ENCODE measurements at regions not wholly inside any gene's neighbourhood (a gene's known extent, or its start where the extent isn't known, plus 50 kb on each side); places are given as distances from the start of the nearest gene placed in this dataset.

GRCh38 chr1:50285994-50286393 lies 137.2 kb downstream of the DMRTA2 start (continued):
- TF ChIP-seq PRDM15 (CRISPR knock-in tag; IDR thresholded peaks at IDR 0.05) (no peak), CEBPB (IDR thresholded peaks at IDR 0.05; ENCODE audit: borderline replicate concordance in 1 of 2, low read depth in 2 of 2, low read length in 2 of 2) (no peak), ELK1 (IDR thresholded peaks at IDR 0.05; ENCODE audit: low read depth, low read length) (no peak), SP1 (IDR thresholded peaks at IDR 0.05; ENCODE audit: low read depth, low read length) (no peak), SIX5 (IDR thresholded peaks at IDR 0.05; ENCODE audit: low read depth, low read length, severe bottlenecking) (no peak), SMC3 (IDR thresholded peaks at IDR 0.05; ENCODE audit: borderline replicate concordance, low read length) (no peak), POLR2AphosphoS5 (IDR thresholded peaks at IDR 0.05; ENCODE audit: low read length) (no peak)
- TF ChIP-seq, protein P1, sequence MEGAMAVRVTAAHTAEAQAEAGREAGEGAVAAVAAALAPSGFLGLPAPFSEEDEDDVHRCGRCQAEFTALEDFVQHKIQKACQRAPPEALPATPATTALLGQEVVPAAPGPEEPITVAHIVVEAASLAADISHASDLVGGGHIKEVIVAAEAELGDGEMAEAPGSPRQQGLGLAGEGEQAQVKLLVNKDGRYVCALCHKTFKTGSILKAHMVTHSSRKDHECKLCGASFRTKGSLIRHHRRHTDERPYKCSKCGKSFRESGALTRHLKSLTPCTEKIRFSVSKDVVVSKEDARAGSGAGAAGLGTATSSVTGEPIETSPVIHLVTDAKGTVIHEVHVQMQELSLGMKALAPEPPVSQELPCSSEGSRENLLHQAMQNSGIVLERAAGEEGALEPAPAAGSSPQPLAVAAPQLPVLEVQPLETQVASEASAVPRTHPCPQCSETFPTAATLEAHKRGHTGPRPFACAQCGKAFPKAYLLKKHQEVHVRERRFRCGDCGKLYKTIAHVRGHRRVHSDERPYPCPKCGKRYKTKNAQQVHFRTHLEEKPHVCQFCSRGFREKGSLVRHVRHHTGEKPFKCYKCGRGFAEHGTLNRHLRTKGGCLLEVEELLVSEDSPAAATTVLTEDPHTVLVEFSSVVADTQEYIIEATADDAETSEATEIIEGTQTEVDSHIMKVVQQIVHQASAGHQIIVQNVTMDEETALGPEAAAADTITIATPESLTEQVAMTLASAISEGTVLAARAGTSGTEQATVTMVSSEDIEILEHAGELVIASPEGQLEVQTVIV (IDR thresholded peaks at IDR 0.05; ENCODE audit: borderline replicate concordance, partially characterized antibody): no peak

All from GM12878 (cell line).